HG03139 (cell line): ENCODE measurements at regions not wholly inside any gene's neighbourhood (a gene's known extent, or its start where the extent isn't known, plus 50 kb on each side); places are given as distances from the start of the nearest gene placed in this dataset.

Experiments
- ATAC-seq: cut with Tn5 transposase; IDR thresholded peaks from one replicate; pipeline ENCODE4 v1.9.1; 2021; ENCODE audit not compliant: unreplicated experiment

- no peak for ATAC-seq
Observed at GRCh38 chr20:40416274-40416673, 272.8 kb downstream of the MAFB start.

DNA sequence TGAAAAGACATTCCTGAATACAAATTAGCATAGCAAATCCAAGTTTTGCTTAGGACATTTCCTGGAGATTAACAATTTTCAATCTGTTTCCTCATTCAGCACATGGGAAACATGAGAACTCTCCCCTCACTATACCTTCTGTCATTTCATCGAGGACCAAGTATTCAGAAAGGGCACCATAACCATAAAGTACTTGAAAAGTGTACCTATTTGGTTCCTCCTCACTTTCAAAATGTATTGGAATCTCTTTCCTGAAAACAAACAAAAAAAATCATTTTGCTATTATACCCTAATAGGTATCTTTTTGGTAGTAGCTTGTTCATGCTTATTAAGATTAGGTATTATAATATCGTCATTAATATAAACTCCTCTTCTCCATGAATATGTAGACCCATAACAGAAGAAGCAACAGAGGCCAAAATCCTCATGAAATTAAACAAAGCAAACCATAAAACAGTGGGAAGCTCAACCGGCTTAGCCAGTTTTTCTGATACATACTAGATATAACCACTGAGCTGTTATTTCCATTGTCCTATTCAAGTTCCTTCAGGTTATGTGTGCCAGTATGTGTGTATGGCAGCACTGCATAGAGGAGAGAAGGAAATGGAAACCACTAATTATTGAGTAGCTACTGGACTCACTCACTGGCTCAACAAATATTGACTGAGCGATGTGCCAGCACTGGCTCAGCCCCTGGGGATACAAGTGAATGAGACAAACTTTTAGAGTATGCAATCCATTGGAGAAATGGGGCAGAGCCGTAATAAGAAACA lies 274.0 kb downstream of the MAFB start:
- ATAC-seq = no peak

DNA sequence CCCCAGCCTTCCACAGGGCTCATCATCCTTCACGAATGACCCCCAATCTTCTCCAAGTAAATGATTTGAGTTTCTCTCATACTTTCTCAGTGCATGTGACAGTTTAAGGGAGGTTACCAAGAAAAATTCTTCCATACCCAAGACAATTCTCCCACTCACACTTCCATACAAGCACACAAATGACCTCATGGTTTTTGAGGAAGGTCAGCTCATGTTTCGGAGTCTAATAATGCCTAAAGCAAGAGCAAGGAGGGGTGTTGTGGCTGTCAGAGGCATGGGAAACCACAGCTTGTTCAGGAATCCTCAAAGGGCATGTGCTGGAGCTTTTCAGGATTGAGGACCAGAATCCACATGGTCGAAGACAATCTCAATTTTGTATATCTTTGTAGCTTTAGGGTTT lies 279.0 kb downstream of the MAFB start:
- ATAC-seq = no peak

DNA sequence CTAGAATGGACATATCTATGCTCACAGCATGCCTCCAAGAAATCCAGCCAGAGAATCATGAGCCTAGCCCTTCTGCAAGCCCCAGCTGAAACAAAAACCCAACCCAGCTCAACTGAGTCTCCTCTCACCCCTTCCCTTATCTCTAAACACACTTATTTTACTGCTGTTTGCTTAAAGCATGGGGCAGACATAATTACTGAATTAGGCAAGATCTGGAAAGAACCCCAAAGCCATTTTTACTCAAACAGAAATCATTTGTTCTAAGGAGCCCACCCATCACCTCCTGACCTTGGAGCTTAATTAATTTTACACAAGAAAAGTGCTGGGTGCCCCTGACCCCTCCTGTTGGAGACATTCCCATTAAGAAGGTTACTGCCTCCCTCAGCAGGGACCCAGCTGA lies 291.6 kb downstream of the MAFB start:
- no peak for ATAC-seq

- ATAC-seq = no peak
Observed at GRCh38 chr20:40393197-40394079, 295.6 kb downstream of the MAFB start.

DNA sequence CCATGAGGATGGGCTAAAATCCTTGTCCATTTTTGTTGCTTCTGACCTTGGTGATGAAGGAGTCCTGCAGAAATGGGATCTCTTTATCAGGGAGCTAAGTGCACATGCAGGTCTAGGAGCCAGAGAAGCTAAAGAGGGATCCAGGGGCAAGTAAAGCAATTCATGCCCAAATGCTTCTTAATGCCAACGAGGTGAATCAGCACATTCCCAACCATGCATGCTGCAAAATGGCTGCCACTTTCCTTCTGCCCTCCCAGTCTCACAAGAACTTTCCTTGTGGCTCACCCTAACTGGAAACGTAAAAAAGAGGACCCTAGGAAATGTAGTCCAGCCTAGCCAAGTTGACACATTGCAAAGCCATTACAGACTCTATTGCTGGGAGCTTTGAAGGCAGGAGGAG lies 298.4 kb downstream of the MAFB start:
- no peak for ATAC-seq

DNA sequence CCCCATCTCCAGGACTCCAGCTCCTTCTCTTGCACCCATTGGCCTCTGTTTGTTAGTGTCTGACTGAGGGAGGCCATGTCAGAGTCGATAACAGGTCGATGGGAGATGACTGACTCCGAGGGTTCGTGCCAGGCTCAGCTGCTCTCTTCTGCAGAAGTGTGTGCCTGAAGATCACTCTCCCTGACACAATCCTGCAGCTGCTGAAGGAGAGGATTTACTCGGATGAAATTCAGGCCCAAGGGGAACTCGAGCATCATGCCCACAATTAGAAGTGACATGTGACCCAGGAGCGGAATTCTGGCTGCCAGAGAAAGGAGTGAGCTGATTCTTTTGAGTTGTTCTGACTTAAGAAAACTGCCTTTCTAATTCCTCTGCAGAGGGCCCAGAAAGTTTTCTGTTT lies 318.2 kb downstream of the MAFB start:
- ATAC-seq = no peak

GRCh38 chr20:40368876-40369275 lies 320.2 kb downstream of the MAFB start:
- no peak for ATAC-seq

DNA sequence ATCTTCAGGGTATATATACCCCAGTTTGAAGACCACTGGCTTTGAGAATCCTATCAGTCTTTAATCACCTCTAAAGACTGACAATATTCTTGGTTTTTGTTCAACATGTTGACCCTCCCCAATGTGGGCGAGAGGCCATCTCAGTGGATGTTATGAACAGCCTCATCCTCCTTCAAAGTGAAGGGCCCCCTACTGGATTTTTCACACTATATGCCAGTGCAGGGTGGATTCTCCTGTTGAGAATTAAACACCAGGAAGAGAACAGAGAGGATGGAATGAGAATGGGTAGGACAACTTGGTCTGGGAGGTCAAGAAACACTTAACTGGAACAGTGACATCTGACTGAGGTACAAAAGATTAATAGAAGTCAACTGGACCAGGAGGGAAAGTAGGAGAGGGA lies 327.1 kb downstream of the MAFB start:
- ATAC-seq = no peak

DNA sequence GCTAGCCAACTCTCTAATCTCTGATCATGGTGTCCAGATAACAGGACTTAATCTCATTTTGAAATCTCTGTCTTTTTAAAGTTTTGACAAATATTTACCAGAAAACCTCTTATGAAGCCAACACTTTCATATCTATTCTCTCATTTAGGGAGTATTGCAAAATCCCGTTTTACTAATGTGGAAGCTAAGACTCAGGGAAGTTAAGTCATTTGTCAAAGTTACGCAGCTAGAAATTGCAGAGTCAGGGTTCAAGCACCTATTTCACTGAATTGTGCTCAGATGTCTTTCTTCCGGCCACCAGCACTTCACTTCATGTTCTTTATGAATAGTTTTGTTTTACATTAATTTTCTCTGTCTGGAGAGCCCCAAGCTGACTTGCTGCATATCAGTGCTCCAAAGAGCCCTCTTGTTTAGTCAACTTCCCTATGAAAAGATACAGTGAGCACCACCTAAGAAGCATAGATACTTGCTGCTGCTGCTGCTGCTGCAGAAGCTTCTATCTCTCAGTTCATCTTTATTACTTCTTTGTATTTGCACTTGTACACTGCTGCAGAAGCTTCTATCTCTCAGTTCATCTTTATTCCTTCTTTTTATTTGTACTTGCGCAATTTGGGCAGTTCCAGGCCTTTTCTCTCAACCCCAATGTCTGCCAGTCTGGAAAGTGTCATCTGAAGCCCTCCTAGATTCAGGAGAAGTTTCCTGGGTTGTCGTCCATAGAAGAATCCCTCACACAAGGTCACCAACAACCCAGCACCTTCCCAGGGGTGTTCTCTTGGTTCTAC lies 329.7 kb downstream of the MAFB start:
- ATAC-seq = no peak

GRCh38 chr20:40354880-40355279 lies 334.2 kb downstream of the MAFB start:
- no peak for ATAC-seq

DNA sequence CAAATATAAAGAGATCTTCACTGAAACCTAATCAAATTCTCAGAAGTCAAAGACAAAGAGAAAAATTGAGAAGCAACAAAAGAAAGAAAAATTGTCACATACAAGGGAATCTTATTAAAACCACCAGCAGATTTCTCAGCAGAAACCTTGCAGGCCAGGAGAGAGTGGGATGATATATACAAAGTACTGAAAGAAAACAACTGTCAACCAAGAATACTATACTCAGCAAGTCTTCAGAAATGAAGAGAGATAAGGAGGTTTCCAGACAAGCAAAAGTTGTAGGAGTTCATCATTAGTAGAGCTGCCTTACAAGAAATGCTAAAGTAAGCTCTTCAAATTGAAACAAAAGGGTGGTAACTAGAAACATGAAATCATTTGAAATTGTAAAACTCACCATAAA lies 345.6 kb downstream of the MAFB start:
- no peak for ATAC-seq

- no peak for ATAC-seq
Observed at GRCh38 chr20:40341561-40341960, 347.5 kb downstream of the MAFB start.

DNA sequence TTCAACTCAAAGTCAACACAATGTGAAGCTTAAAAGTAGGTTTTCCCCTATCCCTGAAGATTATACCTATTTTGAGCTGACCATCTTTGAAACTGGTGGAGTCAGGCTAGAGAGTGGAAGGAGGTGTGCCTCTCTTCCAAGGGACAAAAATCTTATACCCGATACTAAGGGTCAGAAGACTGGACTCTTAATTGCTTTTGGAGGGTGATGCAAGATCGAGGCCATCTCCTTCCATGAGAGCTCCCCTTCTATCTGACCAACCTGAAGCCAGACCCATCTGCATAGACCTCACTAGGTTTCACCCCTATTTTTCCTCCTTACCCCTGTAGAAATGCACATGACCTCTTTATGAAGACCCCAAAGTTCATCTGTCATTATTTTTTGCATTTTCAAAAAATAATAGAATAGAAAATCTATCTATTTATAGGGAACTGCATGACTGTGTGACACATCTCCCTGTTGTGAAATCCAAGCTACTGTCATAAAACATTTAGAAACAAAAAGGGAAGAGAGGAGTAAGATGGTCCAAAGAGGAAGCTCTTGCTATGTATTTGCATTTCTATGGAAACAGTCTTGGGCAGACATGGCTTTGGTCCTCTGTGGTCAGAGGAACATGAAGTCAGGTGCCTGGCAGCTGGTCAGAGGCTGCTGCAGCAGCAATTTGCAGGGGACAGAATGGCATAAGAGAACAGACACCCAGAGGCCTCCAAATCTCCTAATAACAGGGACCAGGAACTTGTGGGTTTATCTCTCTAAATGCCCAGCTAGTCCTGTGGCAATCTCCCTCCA lies 349.2 kb downstream of the MAFB start:
- no peak for ATAC-seq

GRCh38 chr20:40336533-40336932 lies 352.5 kb downstream of the MAFB start:
- no peak for ATAC-seq

- ATAC-seq = no peak
Observed at GRCh38 chr20:40335901-40336351, 353.1 kb downstream of the MAFB start.

DNA sequence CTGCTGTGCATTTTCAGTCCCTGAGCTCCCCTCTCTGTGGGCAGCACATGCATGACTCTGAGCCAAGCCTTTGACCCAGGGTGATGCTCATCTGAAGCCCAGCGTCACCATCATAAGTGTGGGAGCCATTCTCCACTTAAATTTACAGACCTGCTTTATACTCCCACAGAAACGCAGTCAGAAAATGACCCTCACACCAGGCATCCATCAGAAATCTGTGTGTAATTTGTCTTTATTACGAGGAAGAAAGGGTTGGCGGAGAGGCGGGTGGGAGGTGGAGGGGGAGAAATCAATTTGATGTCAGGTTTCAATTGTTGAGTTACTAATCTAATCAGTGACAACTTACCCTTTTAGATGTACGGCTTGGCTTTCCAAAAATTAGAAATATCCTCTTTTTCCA lies 353.6 kb downstream of the MAFB start:
- ATAC-seq = no peak

DNA sequence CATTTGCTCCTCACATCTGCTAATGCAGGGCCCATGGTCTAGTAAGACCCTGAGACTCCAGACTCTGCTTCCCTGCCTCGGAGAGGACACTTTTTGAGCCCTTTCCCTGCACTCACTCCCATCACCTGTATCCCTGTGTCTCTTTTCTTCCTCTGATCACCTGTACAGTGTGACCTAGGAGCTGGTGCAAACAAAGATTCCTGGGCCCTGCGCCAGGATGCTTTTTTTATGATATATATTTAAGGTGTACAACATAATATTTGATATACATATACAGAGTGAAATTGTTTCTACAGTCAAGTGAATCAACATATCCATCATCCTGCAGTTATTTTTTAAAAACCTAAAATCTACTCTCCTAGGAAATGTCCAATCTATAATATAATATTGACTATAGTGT lies 355.4 kb downstream of the MAFB start:
- no peak for ATAC-seq

GRCh38 chr20:40331807-40332560 lies 357.1 kb downstream of the MAFB start:
- ATAC-seq = no peak

DNA sequence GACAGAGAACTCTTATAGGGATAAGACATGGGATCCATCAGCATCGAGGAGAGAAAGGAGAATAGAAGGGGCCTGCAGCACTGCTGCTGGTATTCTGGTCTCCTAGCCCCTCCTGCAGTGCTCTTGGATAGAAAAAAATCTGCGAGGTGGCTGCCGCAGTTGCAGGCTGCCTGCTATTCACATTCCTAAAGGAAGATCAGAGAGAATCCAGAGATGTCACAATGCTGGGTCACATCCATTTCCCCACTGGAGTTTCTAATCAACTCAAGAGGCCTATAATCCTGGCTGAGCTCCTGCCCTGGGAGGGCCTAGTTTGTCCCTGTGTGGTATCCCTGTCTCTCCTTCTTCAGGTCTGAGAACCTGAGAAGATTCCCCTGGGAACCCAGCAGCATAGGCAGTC lies 357.8 kb downstream of the MAFB start:
- no peak for ATAC-seq
